ENCODE measurements at regions not wholly inside any gene's neighbourhood (a gene's known extent, or its start where the extent isn't known, plus 50 kb on each side); places are given as distances from the start of the nearest gene placed in this dataset.

DNA sequence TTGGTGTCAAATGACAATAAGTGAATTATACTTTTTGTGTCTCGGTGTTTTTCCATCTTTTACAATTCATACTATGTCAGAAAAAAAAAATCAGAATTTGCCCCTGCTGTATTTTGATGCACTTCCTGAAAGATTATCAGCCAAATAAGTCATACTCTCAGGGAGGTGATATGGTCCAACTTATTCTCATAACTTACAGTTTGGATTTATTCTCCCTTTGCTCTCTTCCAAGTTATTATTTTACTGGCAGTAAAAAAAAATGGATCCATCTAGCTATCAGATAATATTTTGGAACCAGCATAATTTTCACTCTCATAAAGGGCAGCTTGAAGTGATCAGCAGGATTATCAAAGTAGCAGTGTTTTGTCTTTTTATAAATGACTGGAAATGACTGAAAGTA lies 337.1 kb downstream of the BMPER start:
- no peak for TF ChIP-seq CTCF (conservative IDR thresholded peaks at IDR 0.05; ENCODE audit: low read depth, low read length)
- TF ChIP-seq EZH2 (IDR thresholded peaks at IDR 0.05; ENCODE audit: low read length, unreplicated experiment) = no peak
- no peak for TF ChIP-seq EZH2phosphoT487 (IDR thresholded peaks at IDR 0.05; ENCODE audit: borderline replicate concordance, low read length)

Measured in PC-3 (cell line).